Astrocyte of the spinal cord (primary cell): ENCODE measurements at regions not wholly inside any gene's neighbourhood (a gene's known extent, or its start where the extent isn't known, plus 50 kb on each side); places are given as distances from the start of the nearest gene placed in this dataset.

Experiments
- DNase-seq: peaks from one replicate; pipeline ENCODE4 v3.0.0; 2011; ENCODE audit warnings: low read depth, low spot score
- H3K4me3 ChIP-seq: 2 replicates; pipeline ENCODE4 v1.5.1; 2011; ENCODE audit warnings: low read depth, mild to moderate bottlenecking, low read length, moderate library complexity
- in situ Hi-C: cut with HindIII; loops from 2 replicates; pipeline ENCODE4 v1.10.0; 2017; ENCODE audit warnings: low sequenced_read_pairs
- TF ChIP-seq, protein P1 (sequence below): IDR thresholded peaks from 2 replicates; pipeline ENCODE4 v1.5.1; 2012; ENCODE audit warnings: low read depth, mild to moderate bottlenecking, low read length, inconsistent platforms

DNA sequence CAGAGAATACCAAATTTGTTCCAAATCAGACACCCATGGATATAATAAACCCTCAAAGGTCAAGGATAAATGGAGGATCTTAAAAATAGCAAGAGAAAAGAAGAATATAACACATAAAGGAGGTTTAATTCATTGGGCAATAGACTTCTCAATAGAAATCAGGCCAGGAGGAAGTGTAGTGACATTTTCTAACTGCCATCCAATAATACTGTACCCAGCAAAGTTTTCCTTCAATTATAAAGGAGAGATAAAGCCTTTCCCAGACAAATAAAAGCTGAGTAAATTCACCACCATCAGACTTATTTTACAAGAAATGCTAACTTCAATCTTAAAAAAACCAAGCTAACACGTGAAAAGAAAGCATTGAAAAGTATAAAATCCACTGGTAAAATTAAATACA is 121.6 kb downstream of the MSTN start:
- in situ Hi-C loops = no loop called here
- DNase-seq = no peak
- no peak overlapping the region for H3K4me3 ChIP-seq
- TF ChIP-seq, protein P1, sequence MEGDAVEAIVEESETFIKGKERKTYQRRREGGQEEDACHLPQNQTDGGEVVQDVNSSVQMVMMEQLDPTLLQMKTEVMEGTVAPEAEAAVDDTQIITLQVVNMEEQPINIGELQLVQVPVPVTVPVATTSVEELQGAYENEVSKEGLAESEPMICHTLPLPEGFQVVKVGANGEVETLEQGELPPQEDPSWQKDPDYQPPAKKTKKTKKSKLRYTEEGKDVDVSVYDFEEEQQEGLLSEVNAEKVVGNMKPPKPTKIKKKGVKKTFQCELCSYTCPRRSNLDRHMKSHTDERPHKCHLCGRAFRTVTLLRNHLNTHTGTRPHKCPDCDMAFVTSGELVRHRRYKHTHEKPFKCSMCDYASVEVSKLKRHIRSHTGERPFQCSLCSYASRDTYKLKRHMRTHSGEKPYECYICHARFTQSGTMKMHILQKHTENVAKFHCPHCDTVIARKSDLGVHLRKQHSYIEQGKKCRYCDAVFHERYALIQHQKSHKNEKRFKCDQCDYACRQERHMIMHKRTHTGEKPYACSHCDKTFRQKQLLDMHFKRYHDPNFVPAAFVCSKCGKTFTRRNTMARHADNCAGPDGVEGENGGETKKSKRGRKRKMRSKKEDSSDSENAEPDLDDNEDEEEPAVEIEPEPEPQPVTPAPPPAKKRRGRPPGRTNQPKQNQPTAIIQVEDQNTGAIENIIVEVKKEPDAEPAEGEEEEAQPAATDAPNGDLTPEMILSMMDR = no peak

DNA sequence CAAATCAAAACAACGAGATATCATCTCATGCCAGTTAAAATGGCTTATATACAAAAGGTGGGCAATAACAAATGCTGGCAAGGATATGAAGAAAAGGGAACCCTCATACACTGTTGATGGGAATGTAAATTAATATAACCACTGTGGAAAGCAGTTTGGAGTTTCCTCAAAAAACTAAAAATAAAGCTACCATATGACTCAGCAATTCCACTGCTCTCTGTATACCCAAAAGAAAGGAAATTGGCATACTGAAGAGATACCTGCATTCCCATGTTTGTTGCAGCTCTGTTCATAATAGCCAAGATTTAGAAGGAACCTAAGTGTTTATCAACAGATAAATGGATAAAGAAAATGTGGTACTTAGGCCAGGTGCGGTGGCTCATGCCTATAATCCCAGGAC is 124.8 kb downstream of the MSTN start:
- TF ChIP-seq, protein P1 = no peak
- in situ Hi-C loops = no loop called here
- DNase-seq = no peak
- no peak overlapping the region for H3K4me3 ChIP-seq

DNA sequence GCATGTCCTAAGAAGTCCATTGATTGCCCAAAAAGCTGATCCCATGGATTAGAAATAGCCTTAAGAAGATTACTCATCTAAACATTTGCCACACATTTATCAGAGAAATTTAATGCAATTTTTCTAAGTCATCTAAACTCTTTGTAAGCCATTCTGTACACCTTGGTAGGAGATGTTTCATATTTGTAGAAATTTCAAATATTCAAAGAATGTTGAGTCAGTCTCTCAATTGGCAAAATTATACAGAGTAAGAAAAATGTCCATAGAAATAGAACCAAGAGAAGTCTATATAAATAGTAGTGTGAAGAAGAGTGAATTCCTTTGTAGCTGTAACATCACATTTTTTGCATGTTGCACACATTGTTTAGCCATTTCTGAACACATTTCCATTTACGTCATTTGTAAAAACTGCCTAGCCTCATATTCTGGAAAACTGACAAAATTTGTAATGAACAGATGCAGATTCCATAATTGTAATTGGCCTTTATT is 128.6 kb downstream of the MSTN start:
- in situ Hi-C loops = no loop called here
- peak; percentile 84 for DNase-seq
- TF ChIP-seq, protein P1 = no peak
- no peak overlapping the region for H3K4me3 ChIP-seq

DNA sequence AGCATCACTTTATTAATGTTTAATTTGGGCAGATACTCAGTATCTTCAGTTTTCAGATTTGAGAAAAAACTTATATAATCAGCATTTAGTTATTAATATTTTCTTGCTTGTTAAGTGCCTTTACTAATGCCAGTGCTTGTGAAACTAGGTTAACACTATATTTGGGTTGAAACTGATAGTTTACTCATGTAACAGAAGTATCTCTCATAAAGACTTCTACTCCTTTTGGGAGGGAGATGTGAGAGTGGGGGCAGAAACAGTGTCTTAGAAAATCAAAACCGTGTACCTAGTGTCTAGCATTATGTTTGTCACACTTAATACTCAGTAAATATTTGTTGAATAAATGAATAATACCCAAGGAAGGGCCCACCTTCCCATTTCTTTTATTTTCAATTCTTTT is 129.5 kb downstream of the MSTN start:
- in situ Hi-C loops = no loop called here
- no peak for DNase-seq

DNA sequence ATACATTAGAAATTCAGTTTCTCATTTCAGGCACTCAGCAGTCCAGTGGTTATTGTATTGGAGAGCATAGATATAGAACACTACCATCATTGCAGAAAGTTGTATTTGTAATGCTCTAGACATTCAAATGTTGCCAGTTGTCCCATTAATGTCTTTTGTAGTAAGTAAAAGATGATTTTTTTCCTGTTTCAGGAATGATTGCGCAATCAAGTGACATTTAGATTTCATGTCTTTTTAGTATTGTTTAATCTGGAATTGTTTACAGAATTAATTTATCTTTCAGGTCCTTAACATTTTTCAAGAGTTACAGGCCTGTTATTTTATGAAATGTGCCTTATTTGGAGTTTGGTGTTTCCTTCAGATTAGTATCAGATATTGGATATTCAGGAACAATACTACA is 134.7 kb downstream of the MSTN start:
- in situ Hi-C loops = no loop called here
- TF ChIP-seq, protein P1 = no peak
- H3K4me3 ChIP-seq = no peak overlapping the region

More for the DNA sequence above, 129.5 kb downstream of the MSTN start:
- TF ChIP-seq, protein P1 = no peak
- no peak overlapping the region for H3K4me3 ChIP-seq

More for the DNA sequence above, 134.7 kb downstream of the MSTN start:
- no peak for DNase-seq
